NAMALWA (cell line): ENCODE measurements at regions not wholly inside any gene's neighbourhood (a gene's known extent, or its start where the extent isn't known, plus 50 kb on each side); places are given as distances from the start of the nearest gene placed in this dataset.
"Not testable (repeated sequence)": the region's sequence is repeated elsewhere in the genome, so short reads cannot be mapped to it uniquely, and the experiment has no call there.

ENCODE experiments used
- DNase-seq: peaks from one replicate; pipeline ENCODE4 v3.0.0-alpha.2; 2015; ENCODE audit warnings: low spot score

- not testable (repeated sequence) for DNase-seq
These were observed 136.4 kb upstream of the AFDN start for GRCh38 chr6:167690167-167690922.

GRCh38 chr6:167690931-167691330 is 135.8 kb upstream of the AFDN start:
- DNase-seq, result no peak

- no peak for DNase-seq
These were observed 135.0 kb upstream of the AFDN start for GRCh38 chr6:167691533-167692312.

- DNase-seq, result not testable (repeated sequence)
These were observed 133.2 kb upstream of the AFDN start for GRCh38 chr6:167693478-167693877.

- DNase-seq, result no peak
These were observed 130.9 kb upstream of the AFDN start for GRCh38 chr6:167695831-167696230.

- DNase-seq, result no peak
These were observed 130.4 kb upstream of the AFDN start for GRCh38 chr6:167696296-167696695.

GRCh38 chr6:167697316-167697715 is 129.4 kb upstream of the AFDN start:
- no peak for DNase-seq

GRCh38 chr6:167698540-167698939 is 128.2 kb upstream of the AFDN start:
- no peak for DNase-seq

- DNase-seq, result peak; percentile 47
These were observed 127.4 kb upstream of the AFDN start for GRCh38 chr6:167699141-167699931.

- no peak for DNase-seq
These were observed 126.5 kb upstream of the AFDN start for GRCh38 chr6:167700199-167700598.

- no peak for DNase-seq
These were observed 125.7 kb upstream of the AFDN start for GRCh38 chr6:167701010-167701409.

- DNase-seq, result no peak
These were observed 124.4 kb upstream of the AFDN start for GRCh38 chr6:167702241-167702827.

GRCh38 chr6:167703347-167703746 is 123.4 kb upstream of the AFDN start:
- no peak for DNase-seq

GRCh38 chr6:167703781-167704180 is 122.9 kb upstream of the AFDN start:
- no peak for DNase-seq

- no peak for DNase-seq
These were observed 122.3 kb upstream of the AFDN start for GRCh38 chr6:167704396-167704901.

- DNase-seq, result no peak
These were observed 121.4 kb upstream of the AFDN start for GRCh38 chr6:167705211-167705750.

- DNase-seq, result peak; percentile 12
These were observed 120.2 kb upstream of the AFDN start for GRCh38 chr6:167706313-167707109.

GRCh38 chr6:167707686-167708500 is 118.8 kb upstream of the AFDN start:
- DNase-seq, result no peak

GRCh38 chr6:167708501-167709094 is 118.1 kb upstream of the AFDN start:
- no peak for DNase-seq

GRCh38 chr6:167709196-167709595 is 117.5 kb upstream of the AFDN start:
- no peak for DNase-seq
